ENCODE measurements at regions not wholly inside any gene's neighbourhood (a gene's known extent, or its start where the extent isn't known, plus 50 kb on each side); places are given as distances from the start of the nearest gene placed in this dataset.

DNA sequence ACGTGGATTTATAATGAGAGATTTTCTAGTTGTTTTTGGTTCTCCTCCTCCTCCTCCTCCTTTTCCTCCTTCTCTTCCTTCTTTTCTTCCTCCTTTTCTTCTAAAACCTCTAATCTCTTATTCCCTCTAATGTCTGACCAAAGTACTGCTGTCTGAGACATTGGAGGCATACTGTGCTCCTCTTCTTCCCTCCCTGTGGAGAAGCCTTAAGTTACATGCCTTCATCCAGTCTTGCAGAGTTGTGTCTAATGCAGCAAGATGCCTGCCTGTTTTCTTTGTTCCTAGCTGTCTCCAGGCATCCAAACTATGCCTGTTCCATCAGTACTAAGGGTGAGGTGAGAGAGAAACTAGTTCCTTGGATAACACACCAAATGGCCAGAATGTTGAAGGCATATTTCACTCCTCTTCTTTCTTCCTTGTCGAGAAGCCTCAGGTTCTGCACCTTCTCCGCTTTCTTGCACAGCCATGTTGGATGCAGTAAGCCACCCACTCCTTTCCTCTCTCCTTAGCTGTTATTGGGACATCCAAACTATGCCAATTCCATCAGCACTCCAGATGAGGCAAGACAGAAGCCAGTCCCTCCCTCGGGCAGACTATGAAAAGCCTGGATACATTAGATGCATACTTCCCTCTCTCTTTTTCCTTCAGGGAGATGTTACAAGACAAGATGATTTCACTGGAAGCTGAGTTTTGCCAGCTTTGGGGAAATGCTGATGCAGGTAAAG, 285.7 kb upstream of the TRAM1L1 start:
- TF ChIP-seq CTCF (IDR thresholded peaks at IDR 0.05) (no peak), POLR2AphosphoS5 (IDR thresholded peaks at IDR 0.05) (no peak)

Data from transverse colon (tissue), 4 donors.